Trophoblast cell (in vitro differentiated cells and primary cell): ENCODE measurements at regions not wholly inside any gene's neighbourhood (a gene's known extent, or its start where the extent isn't known, plus 50 kb on each side); places are given as distances from the start of the nearest gene placed in this dataset.

Experiments
- DNase-seq, 2 donors: peaks; one replicate each; pipeline ENCODE4 v3.0.0-alpha.2; 2016
- H2AFZ ChIP-seq: 2 replicates; pipeline ENCODE4 v1.6.1; 2013; ENCODE audit warnings: low read length, moderate library complexity, mild to moderate bottlenecking; ENCODE audit not compliant: insufficient read depth, poor library complexity
- H2AK5ac ChIP-seq: 2 replicates; pipeline ENCODE4 v1.6.1; 2013; ENCODE audit warnings: mild to moderate bottlenecking, low read length
- H2BK120ac ChIP-seq: 2 replicates; pipeline ENCODE4 v1.6.1; 2013; ENCODE audit warnings: low read length, mild to moderate bottlenecking, moderate library complexity; ENCODE audit not compliant: insufficient read depth, poor library complexity
- H2BK12ac ChIP-seq: 2 replicates; pipeline ENCODE4 v1.6.1; 2013; ENCODE audit warnings: mild to moderate bottlenecking, low read length, moderate library complexity
- H2BK5ac ChIP-seq: 2 replicates; pipeline ENCODE4 v1.6.1; 2013; ENCODE audit warnings: low read length, low read depth, moderate library complexity, mild to moderate bottlenecking; ENCODE audit not compliant: poor library complexity
- H3K14ac ChIP-seq: 2 replicates; pipeline ENCODE4 v1.6.1; 2013; ENCODE audit warnings: mild to moderate bottlenecking, low read length
- H3K18ac ChIP-seq: 2 replicates; pipeline ENCODE4 v1.6.1; 2013; ENCODE audit warnings: mild to moderate bottlenecking, low read length
- H3K23ac ChIP-seq: 2 replicates; pipeline ENCODE4 v1.6.1; 2013; ENCODE audit warnings: low read length
- H3K27ac ChIP-seq: 2 replicates; pipeline ENCODE4 v1.5.1; 2013; ENCODE audit warnings: low read depth, mild to moderate bottlenecking, inconsistent platforms, low read length, moderate library complexity
- H3K27me3 ChIP-seq: 2 replicates; pipeline ENCODE4 v1.6.1; 2013; ENCODE audit warnings: inconsistent platforms, mild to moderate bottlenecking, low read length, moderate library complexity; ENCODE audit not compliant: insufficient read depth
- H3K36me3 ChIP-seq, 2 experiments: 1 replicate in 1 of 2; 2 replicates in 1 of 2; pipeline ENCODE4 v1.6.1; 2013; ENCODE audit warnings: low read length in 2 of 2, mild to moderate bottlenecking in 2 of 2, moderate library complexity in 1 of 2; ENCODE audit not compliant: insufficient read depth in 2 of 2, control insufficient read depth in 1 of 2
- H3K4ac ChIP-seq: 2 replicates; pipeline ENCODE4 v1.6.1; 2013; ENCODE audit warnings: low read depth, mild to moderate bottlenecking, low read length, moderate library complexity
- H3K4me1 ChIP-seq, 2 experiments: 1 replicate in 1 of 2; 2 replicates in 1 of 2; pipeline ENCODE4 v1.6.1; 2013; ENCODE audit warnings: low read length in 2 of 2, mild to moderate bottlenecking in 2 of 2, moderate library complexity in 1 of 2; ENCODE audit not compliant: insufficient read depth in 2 of 2, control insufficient read depth in 1 of 2
- H3K4me2 ChIP-seq: 2 replicates; pipeline ENCODE4 v1.6.1; 2013; ENCODE audit warnings: inconsistent platforms, mild to moderate bottlenecking, low read length, moderate library complexity
- H3K4me3 ChIP-seq: 2 replicates; pipeline ENCODE4 v1.5.1; 2013; ENCODE audit warnings: mild to moderate bottlenecking, low read depth, low read length, inconsistent platforms
- H3K79me1 ChIP-seq: one replicate; pipeline ENCODE4 v1.6.1; 2013; ENCODE audit warnings: low read length
- H3K79me2 ChIP-seq: 2 replicates; pipeline ENCODE4 v1.6.1; 2013; ENCODE audit warnings: low read length, mild to moderate bottlenecking; ENCODE audit not compliant: control insufficient read depth, insufficient read depth, poor library complexity
- H3K9ac ChIP-seq: 2 replicates; pipeline ENCODE4 v1.6.1; 2013; ENCODE audit warnings: mild to moderate bottlenecking, low read length
- H3K9me3 ChIP-seq: 2 replicates; pipeline ENCODE4 v1.6.1; 2013; ENCODE audit warnings: low read depth, mild to moderate bottlenecking, control low read depth, inconsistent platforms, low read length; ENCODE audit not compliant: insufficient read depth
- H4K12ac ChIP-seq: 2 replicates; pipeline ENCODE4 v1.6.1; 2013; ENCODE audit warnings: low read depth, mild to moderate bottlenecking, low read length, moderate library complexity
- H4K8ac ChIP-seq: 2 replicates; pipeline ENCODE4 v1.6.1; 2013; ENCODE audit warnings: low read depth, mild to moderate bottlenecking, low read length, moderate library complexity
- H4K91ac ChIP-seq: one replicate; pipeline ENCODE4 v1.6.1; 2013; ENCODE audit warnings: low read depth, mild to moderate bottlenecking, low read length, moderate library complexity
- WGBS: extraction: QIAGEN DNeasy Blood & Tissue Kit; methylation state at CpG from one replicate; pipeline ENCODE4 v1.1.7; 2013; ENCODE audit warnings: missing lambda C conversion rate; ENCODE audit not compliant: insufficient read length, insufficient coverage; ENCODE audit errors: extremely low coverage; 5-methylcytosine and 5-hydroxymethylcytosine counted together

- H2AFZ ChIP-seq = no peak overlapping the region
- peaks cover 0 to 2% of the 10 kb centered on the region in 2 experiments for H3K36me3 ChIP-seq
- no CpG with 5 or more reads among the region's 1 CpG for WGBS
- no peak overlapping the region for H3K4ac ChIP-seq
- no peak overlapping the region for H3K27ac ChIP-seq
- H4K91ac ChIP-seq = no peak overlapping the region
- no peaks in the 10 kb centered on the region for H3K27me3 ChIP-seq
- no peak overlapping the region for H3K18ac ChIP-seq
- no peak overlapping the region for H3K23ac ChIP-seq
- peaks cover 0 to 9% of the 10 kb centered on the region in 2 experiments for H3K4me1 ChIP-seq
- H3K14ac ChIP-seq = no peak overlapping the region
- no peak overlapping the region for H2BK5ac ChIP-seq
- H3K4me2 ChIP-seq = no peak overlapping the region
- no peak overlapping the region for H2BK12ac ChIP-seq
- no peak overlapping the region for H2AK5ac ChIP-seq
- H3K9me3 ChIP-seq = no peaks in the 10 kb centered on the region
- H3K79me2 ChIP-seq = no peaks in the 10 kb centered on the region
- no peak overlapping the region for H3K9ac ChIP-seq
- DNase-seq = no peak
- no peaks in the 10 kb centered on the region for H3K79me1 ChIP-seq
- no peak overlapping the region for H4K8ac ChIP-seq
- H3K4me3 ChIP-seq = no peak overlapping the region
- H2BK120ac ChIP-seq = no peak overlapping the region
- no peak overlapping the region for H4K12ac ChIP-seq
These were observed 61.9 kb upstream of the ADGRL2 start for GRCh38 chr1:81738875-81739274.

- H2BK5ac ChIP-seq = no peak overlapping the region
- no CpG with 5 or more reads among the region's 2 CpGs for WGBS
- DNase-seq = no peak
These were observed 67.3 kb upstream of the ADGRL2 start for GRCh38 chr1:81733480-81733879.

GRCh38 chr1:81731989-81732388 lies 68.7 kb upstream of the ADGRL2 start:
- H3K23ac ChIP-seq = no peak overlapping the region
- H2AK5ac ChIP-seq = no peak overlapping the region
- H2AFZ ChIP-seq = no peak overlapping the region
- H3K79me1 ChIP-seq = no peaks in the 10 kb centered on the region
- H2BK120ac ChIP-seq = no peak overlapping the region
- no peak overlapping the region for H3K4me2 ChIP-seq
- H3K4ac ChIP-seq = no peak overlapping the region
- no peaks in the 10 kb centered on the region for H3K36me3 ChIP-seq
- no peak overlapping the region for H4K8ac ChIP-seq
- H3K14ac ChIP-seq = no peak overlapping the region
- H3K4me3 ChIP-seq = no peak overlapping the region
- H3K4me1 ChIP-seq = no peaks in the 10 kb centered on the region
- no peaks in the 10 kb centered on the region for H3K9me3 ChIP-seq
- H3K79me2 ChIP-seq = no peaks in the 10 kb centered on the region
- no peaks in the 10 kb centered on the region for H3K27me3 ChIP-seq
- H3K18ac ChIP-seq = no peak overlapping the region
- H2BK12ac ChIP-seq = no peak overlapping the region
- H3K27ac ChIP-seq = no peak overlapping the region
- H3K9ac ChIP-seq = no peak overlapping the region
- H4K91ac ChIP-seq = no peak overlapping the region
- H4K12ac ChIP-seq = no peak overlapping the region
- no peak for DNase-seq
- no peak overlapping the region for H2BK5ac ChIP-seq

More at GRCh38 chr1:81733480-81733879, 67.3 kb upstream of the ADGRL2 start:
- Histone ChIP-seq H3K4me3 (no peak overlapping the region), H4K91ac (no peak overlapping the region), H4K12ac (no peak overlapping the region), H3K14ac (no peak overlapping the region), H4K8ac (no peak overlapping the region), H3K4ac (peak overlapping the region; percentile 62), H2BK120ac (no peak overlapping the region), H3K79me2 (no peaks in the 10 kb centered on the region), H3K23ac (no peak overlapping the region), H3K36me3 (peaks cover 0 to 2% of the 10 kb centered on the region in 2 experiments), H3K27me3 (no peaks in the 10 kb centered on the region), H3K79me1 (no peaks in the 10 kb centered on the region), H3K4me2 (no peak overlapping the region), H2AK5ac (no peak overlapping the region), H3K18ac (no peak overlapping the region), H3K4me1 (peaks cover 0 to 5% of the 10 kb centered on the region in 2 experiments), H2AFZ (no peak overlapping the region), H3K9me3 (no peaks in the 10 kb centered on the region), H3K9ac (no peak overlapping the region), H3K27ac (no peak overlapping the region), H2BK12ac (no peak overlapping the region)

- DNase-seq = no peak
- Histone ChIP-seq H4K12ac (no peak overlapping the region), H4K91ac (no peak overlapping the region), H3K23ac (no peak overlapping the region), H3K4ac (no peak overlapping the region), H2BK5ac (no peak overlapping the region), H3K18ac (no peak overlapping the region), H3K4me3 (no peak overlapping the region), H3K14ac (no peak overlapping the region), H3K79me2 (no peaks in the 10 kb centered on the region), H3K4me1 (no peaks in the 10 kb centered on the region), H2AK5ac (no peak overlapping the region), H3K27me3 (no peaks in the 10 kb centered on the region), H3K79me1 (no peaks in the 10 kb centered on the region), H2BK120ac (no peak overlapping the region), H3K36me3 (no peaks in the 10 kb centered on the region), H3K9ac (no peak overlapping the region), H3K4me2 (no peak overlapping the region), H4K8ac (no peak overlapping the region), H2AFZ (no peak overlapping the region), H3K9me3 (no peaks in the 10 kb centered on the region), H2BK12ac (no peak overlapping the region), H3K27ac (no peak overlapping the region)
- WGBS = no CpG with 5 or more reads among the region's 1 CpG
These were observed 69.9 kb upstream of the ADGRL2 start for GRCh38 chr1:81730881-81731280.
